HG03442 (cell line): ENCODE measurements at regions not wholly inside any gene's neighbourhood (a gene's known extent, or its start where the extent isn't known, plus 50 kb on each side); places are given as distances from the start of the nearest gene placed in this dataset.
"Not testable (repeated sequence)": the region's sequence is repeated elsewhere in the genome, so short reads cannot be mapped to it uniquely, and the experiment has no call there.

Source experiments
- ATAC-seq: cut with Tn5 transposase; IDR thresholded peaks from one replicate; pipeline ENCODE4 v1.9.1; 2021; ENCODE audit warnings: mild to moderate bottlenecking, moderate library complexity; ENCODE audit not compliant: unreplicated experiment

GRCh38 chr9:109653470-109653869, 126.5 kb upstream of the PALM2AKAP2 start:
- ATAC-seq, result no peak

GRCh38 chr9:109663978-109664377, 116.0 kb upstream of the PALM2AKAP2 start:
- ATAC-seq, result not testable (repeated sequence)

GRCh38 chr9:109665736-109666135, 114.3 kb upstream of the PALM2AKAP2 start:
- ATAC-seq, result not testable (repeated sequence)

GRCh38 chr9:109681301-109681700, 98.7 kb upstream of the PALM2AKAP2 start:
- ATAC-seq, result no peak

- ATAC-seq, result no peak
Observed at GRCh38 chr9:109682227-109682626, 97.8 kb upstream of the PALM2AKAP2 start.

GRCh38 chr9:109683521-109683920, 96.5 kb upstream of the PALM2AKAP2 start:
- no peak for ATAC-seq

- ATAC-seq, result no peak
Observed at GRCh38 chr9:109689701-109690100, 90.3 kb upstream of the PALM2AKAP2 start.

GRCh38 chr9:109699019-109699418, 81.0 kb upstream of the PALM2AKAP2 start:
- no peak for ATAC-seq

GRCh38 chr9:109704546-109704945, 75.5 kb upstream of the PALM2AKAP2 start:
- no peak for ATAC-seq

- ATAC-seq, result no peak
Observed at GRCh38 chr9:109705515-109705914, 74.5 kb upstream of the PALM2AKAP2 start.

GRCh38 chr9:109707355-109707754, 72.6 kb upstream of the PALM2AKAP2 start:
- ATAC-seq, result no peak

- ATAC-seq, result no peak
Observed at GRCh38 chr9:109708451-109708945, 71.5 kb upstream of the PALM2AKAP2 start.

- no peak for ATAC-seq
Observed at GRCh38 chr9:109709866-109710265, 70.1 kb upstream of the PALM2AKAP2 start.

GRCh38 chr9:109710830-109711229, 69.2 kb upstream of the PALM2AKAP2 start:
- no peak for ATAC-seq

GRCh38 chr9:109715344-109715743, 64.7 kb upstream of the PALM2AKAP2 start:
- ATAC-seq, result no peak

GRCh38 chr9:109716631-109717030, 63.4 kb upstream of the PALM2AKAP2 start:
- ATAC-seq, result no peak

GRCh38 chr9:109717342-109717741, 62.7 kb upstream of the PALM2AKAP2 start:
- no peak for ATAC-seq

- ATAC-seq, result no peak
Observed at GRCh38 chr9:109718861-109719260, 61.1 kb upstream of the PALM2AKAP2 start.

- ATAC-seq, result no peak
Observed at GRCh38 chr9:109721001-109721400, 59.0 kb upstream of the PALM2AKAP2 start.

GRCh38 chr9:109722007-109722406, 58.0 kb upstream of the PALM2AKAP2 start:
- no peak for ATAC-seq

- ATAC-seq, result no peak
Observed at GRCh38 chr9:109723781-109724180, 56.2 kb upstream of the PALM2AKAP2 start.

GRCh38 chr9:109725460-109725859, 54.5 kb upstream of the PALM2AKAP2 start:
- ATAC-seq, result no peak

GRCh38 chr9:109726119-109726518, 53.9 kb upstream of the PALM2AKAP2 start:
- ATAC-seq, result no peak
